Pancreas (tissue), 10 donors: ENCODE measurements at regions not wholly inside any gene's neighbourhood (a gene's known extent, or its start where the extent isn't known, plus 50 kb on each side); places are given as distances from the start of the nearest gene placed in this dataset.
A peak's percentile ranks its signal among the peaks of the same experiment; 100 is the strongest.

ENCODE experiments used
- ATAC-seq, 4 donors: fragments of 200-7000 bp; cut with Tn5 transposase; one replicate each; pipeline versions ENCODE4 v1.8.0 to v1.9.1; 2020; ENCODE audit warnings: mild to moderate bottlenecking in 4 of 4, moderate library complexity in 4 of 4
- DNase-seq, 6 donors: peaks; one replicate each; pipeline ENCODE4 v3.0.0-alpha.2; 2020
- FAIRE-seq: peaks from 2 replicates; lab custom pipeline; 2012; peaks lifted over from hg19 to GRCh38; lab: Jason Lieb, UNC
- H3K27ac ChIP-seq, 4 donors: fragments of 200-600 bp; sonication (generic); 1 replicate in 3 of 4; 2 replicates in 1 of 4; pipeline versions ENCODE4 v1.5.0 to v1.8.0; 2020
- H3K27me3 ChIP-seq, 4 donors: fragments of 200-600 bp; one replicate each; pipeline ENCODE4 v1.8.0; 2021
- H3K36me3 ChIP-seq, 3 donors: fragments of 200-600 bp; sonication (generic) in 1 of 3; one replicate each; pipeline versions ENCODE4 v1.5.0 to v1.8.0; 2020 to 2021
- H3K4me1 ChIP-seq, 3 donors: fragments of 200-600 bp; one replicate each; pipeline ENCODE4 v1.8.0; 2021
- H3K4me3 ChIP-seq, 4 donors: fragments of 200-600 bp; sonication (generic) in 2 of 4; one replicate each; pipeline versions ENCODE4 v1.5.0 to v1.8.0; 2020 to 2021
- H3K9me3 ChIP-seq, 4 donors: fragments of 200-600 bp; one replicate each; pipeline ENCODE4 v1.8.0; 2021
- CTCF ChIP-seq, 4 donors: fragments of 200-600 bp; sonication (generic) in 3 of 4; IDR thresholded peaks; one replicate each; pipeline versions ENCODE4 v1.5.0 to v1.8.0; 2021; ENCODE audit warnings: antibody characterized with exemption in 4 of 4
- WGBS, 2 donors: extraction: QIAGEN DNeasy Blood & Tissue Kit; methylation state at CpG; one replicate each; pipeline ENCODE4 v1.1.7; 2013; 5-methylcytosine and 5-hydroxymethylcytosine counted together
- intact Hi-C, 3 donors: fragments of 100-400 bp; cut with DNase I; formaldehyde crosslinking; loops; one replicate each; pipeline versions ENCODE4 v1.11.1 to v1.14.2; 2022
- donor health status: healthy with polysubstance abuse.
- donor health status: DM: no; HTN: no; CAD: no; lungs with moderate emphysema.
- donor health status: DM: no; HTN: no; CAD: no.
- donor health status: control.
- donor health status: control.
- donor health status: Bipolar disorder and iron deficiency.
- donor health status: DM: yes; HTN: yes; CAD: no.
- donor health status: DM: no; HTN: no; CAD: no.
- donor health status: DM: no; HTN: no; CAD: no.
- donor health status: DM: yes; HTN: yes; CAD: no.

- FAIRE-seq, result no peak
- peaks cover 0 to 12% (median 0%) of the 10 kb centered on the region in 3 donors for H3K4me1 ChIP-seq
- TF ChIP-seq CTCF (IDR thresholded peaks at IDR 0.05), result no peak
- H3K27ac ChIP-seq, result no peak overlapping the region
- no peak for DNase-seq
- 89 to 95% methylated on average over 4 of the region's 4 CpGs for WGBS, 2 donors
- intact Hi-C loops, result no loop called here
- no peak for ATAC-seq
- H3K27me3 ChIP-seq, result no peaks in the 10 kb centered on the region
- H3K36me3 ChIP-seq, result no peaks in the 10 kb centered on the region
- H3K9me3 ChIP-seq, result no peaks in the 10 kb centered on the region
- no peak overlapping the region for H3K4me3 ChIP-seq
These were observed 162.2 kb downstream of the PIK3R1 start for GRCh38 chr5:68377733-68378132.

DNA sequence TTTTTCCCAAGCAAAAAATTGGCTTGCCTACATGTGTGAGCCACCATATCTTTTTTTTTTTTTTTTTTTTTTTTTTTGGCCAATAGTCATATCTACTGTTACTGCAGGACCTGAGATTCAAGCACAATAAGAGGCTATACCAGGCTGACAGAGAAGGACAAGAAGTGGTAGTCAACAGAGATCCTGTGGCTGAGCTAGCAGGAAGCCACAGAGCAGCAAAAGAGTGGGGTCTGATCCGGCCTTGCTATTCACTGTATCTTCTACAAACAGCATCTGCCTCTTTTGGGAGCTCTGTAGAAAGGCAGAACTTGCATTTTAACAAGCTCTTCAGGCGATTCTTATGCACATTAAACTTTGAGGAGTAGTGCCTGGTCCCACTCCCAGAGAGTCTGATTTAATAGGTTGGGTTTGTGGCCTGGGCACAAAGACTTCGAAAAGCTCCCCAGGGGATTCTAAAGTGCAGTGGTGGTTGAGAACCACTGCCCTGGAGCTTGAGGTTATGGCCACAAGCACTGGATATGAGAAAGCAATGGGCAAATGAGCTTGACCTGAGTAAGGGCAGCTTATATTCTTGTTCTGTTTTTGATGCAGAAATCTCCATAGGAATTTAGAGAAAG, 162.8 kb downstream of the PIK3R1 start:
- H3K9me3 ChIP-seq, result no peaks in the 10 kb centered on the region
- H3K36me3 ChIP-seq, result no peaks in the 10 kb centered on the region
- TF ChIP-seq CTCF (IDR thresholded peaks at IDR 0.05), result no peak
- no peak overlapping the region for H3K4me3 ChIP-seq
- FAIRE-seq, result no peak
- WGBS, 2 donors, result 81 to 82% methylated on average over 3 of the region's 3 CpGs
- ATAC-seq, result no peak
- no peak for DNase-seq
- H3K27ac ChIP-seq, result no peak overlapping the region
- intact Hi-C loops, result no loop called here
- peaks cover 0 to 12% (median 0%) of the 10 kb centered on the region in 3 donors for H3K4me1 ChIP-seq
- H3K27me3 ChIP-seq, result no peaks in the 10 kb centered on the region

- intact Hi-C loops, result no loop called here
- WGBS, 2 donors, result 68 to 69% methylated on average over 3 of the region's 3 CpGs
- ATAC-seq, result peak in 2 of 4 donors; percentile 37 to 52
These were observed 163.9 kb downstream of the PIK3R1 start for GRCh38 chr5:68379275-68380036.

GRCh38 chr5:68380078-68380477, 164.5 kb downstream of the PIK3R1 start:
- intact Hi-C loops, result no loop called here
- no peak for FAIRE-seq
- H3K4me3 ChIP-seq, result no peak overlapping the region
- no peak for TF ChIP-seq CTCF (IDR thresholded peaks at IDR 0.05)
- no peaks in the 10 kb centered on the region for H3K27me3 ChIP-seq
- ATAC-seq, result no peak
- no peaks in the 10 kb centered on the region for H3K36me3 ChIP-seq
- WGBS, 2 donors, result 52 to 59% methylated on average over 2 of the region's 2 CpGs
- no peaks in the 10 kb centered on the region for H3K9me3 ChIP-seq
- no peak overlapping the region for H3K27ac ChIP-seq
- no peak for DNase-seq
- H3K4me1 ChIP-seq, result peaks cover 0 to 12% (median 0%) of the 10 kb centered on the region in 3 donors

More at GRCh38 chr5:68379275-68380036, 163.9 kb downstream of the PIK3R1 start:
- H3K27ac ChIP-seq, result no peak overlapping the region
- no peak for FAIRE-seq
- H3K4me3 ChIP-seq, result no peak overlapping the region
- H3K36me3 ChIP-seq, result no peaks in the 10 kb centered on the region
- no peaks in the 10 kb centered on the region for H3K9me3 ChIP-seq
- DNase-seq, result no peak
- H3K4me1 ChIP-seq, result peaks cover 0 to 12% (median 0%) of the 10 kb centered on the region in 3 donors
- H3K27me3 ChIP-seq, result no peaks in the 10 kb centered on the region
- TF ChIP-seq CTCF (IDR thresholded peaks at IDR 0.05), result no peak

DNA sequence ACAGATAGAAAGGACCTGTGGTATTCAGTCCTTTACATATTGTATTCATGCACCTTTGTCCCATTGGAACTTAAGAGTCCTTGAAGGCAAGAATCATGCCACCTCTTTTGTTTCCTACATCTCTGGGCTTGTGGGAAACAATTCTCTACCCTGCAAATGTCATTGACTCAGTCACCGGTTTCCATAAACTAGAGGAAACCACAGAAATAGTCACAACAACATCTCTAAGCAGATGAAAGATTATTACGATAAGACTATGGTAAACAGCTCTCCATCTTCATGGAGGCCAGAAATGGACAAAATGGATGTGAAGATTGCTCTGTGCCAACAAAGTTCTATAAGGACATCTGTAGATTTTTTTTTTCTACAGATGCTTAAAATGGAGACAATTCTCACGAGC, 165.5 kb downstream of the PIK3R1 start:
- no peaks in the 10 kb centered on the region for H3K9me3 ChIP-seq
- DNase-seq (no peak), ATAC-seq (no peak), FAIRE-seq (no peak)
- TF ChIP-seq CTCF (IDR thresholded peaks at IDR 0.05), result no peak
- intact Hi-C loops, result no loop called here
- H3K27me3 ChIP-seq, result no peaks in the 10 kb centered on the region
- peaks cover 0 to 10% (median 0%) of the 10 kb centered on the region in 3 donors for H3K4me1 ChIP-seq
- WGBS, 2 donors, result 84 to 94% methylated on average over 3 of the region's 3 CpGs
- H3K4me3 ChIP-seq, result no peak overlapping the region
- H3K27ac ChIP-seq, result no peak overlapping the region
- no peaks in the 10 kb centered on the region for H3K36me3 ChIP-seq
